IMR-90 (cell line): ENCODE measurements at regions not wholly inside any gene's neighbourhood (a gene's known extent, or its start where the extent isn't known, plus 50 kb on each side); places are given as distances from the start of the nearest gene placed in this dataset.

Experiments used
- ATAC-seq: fragments of 200-7000 bp; cut with Tn5 transposase; 2 replicates; pipeline ENCODE4 v1.9.1; 2020; ENCODE audit warnings: low read depth, mild to moderate bottlenecking, moderate library complexity
- BruUV-seq: library from RNA; stranded (reverse); fragments of 400-500 nt; replicated peaks from 2 replicates; lab custom pipeline; 2021; lab: Mats Ljungman, UMichigan
- CTCF ChIA-PET: fragments of 300-600 bp; formaldehyde crosslinking; extraction: SDS; loops from one replicate; lab custom pipeline; 2021; ENCODE audit warnings: antibody characterized with exemption; lab: Yijun Ruan, JAX
- POLR2A ChIA-PET: fragments of 300-600 bp; sonication (Branson Sonifier 250); formaldehyde crosslinking; loops from one replicate; lab custom pipeline; 2022; ENCODE audit warnings: antibody characterized with exemption; ENCODE audit not compliant: unreplicated experiment; lab: Charles Lee
- DNase-seq: peaks from one replicate; pipeline ENCODE4 v3.0.0; 2013
- H2AFZ ChIP-seq: replicated peaks from 2 replicates; pipeline ENCODE3; 2013; ENCODE audit warnings: low read length, mild to moderate bottlenecking; ENCODE audit not compliant: poor library complexity
- H2AK5ac ChIP-seq: 2 replicates; pipeline ENCODE4 v1.6.1; 2013; ENCODE audit warnings: low read depth, low read length, inconsistent platforms
- H2AK9ac ChIP-seq: replicated peaks from 2 replicates; pipeline ENCODE3; 2013; ENCODE audit warnings: mild to moderate bottlenecking, low read depth, low read length, moderate library complexity; ENCODE audit not compliant: poor library complexity
- H2BK120ac ChIP-seq: 2 replicates; pipeline ENCODE4 v1.6.1; 2013; ENCODE audit warnings: low read depth, low read length, inconsistent platforms
- H2BK15ac ChIP-seq: 3 replicates; pipeline ENCODE4 v1.6.1; 2013; ENCODE audit warnings: low read depth, low read length, inconsistent platforms
- H2BK20ac ChIP-seq: 2 replicates; pipeline ENCODE4 v1.6.1; 2013; ENCODE audit warnings: low read depth, mild to moderate bottlenecking, inconsistent platforms, low read length, moderate library complexity
- H2BK5ac ChIP-seq: 2 replicates; pipeline ENCODE4 v1.6.1; 2013; ENCODE audit warnings: mild to moderate bottlenecking, low read depth, low read length, inconsistent platforms; ENCODE audit not compliant: poor library complexity, severe bottlenecking
- H3K14ac ChIP-seq: replicated peaks from 2 replicates; pipeline ENCODE4 v1.6.1; 2013; ENCODE audit warnings: low read depth, low read length, inconsistent platforms
- H3K18ac ChIP-seq: 2 replicates; pipeline ENCODE4 v1.6.1; 2013; ENCODE audit warnings: low read depth, low read length, control low read depth
- H3K23ac ChIP-seq: 2 replicates; pipeline ENCODE4 v1.6.1; 2013; ENCODE audit warnings: low read depth, low read length, inconsistent platforms
- H3K27ac ChIP-seq: 2 replicates; pipeline ENCODE4 v1.5.1; 2013; ENCODE audit warnings: mild to moderate bottlenecking, control low read depth, low read length; ENCODE audit not compliant: insufficient read depth
- H3K27me3 ChIP-seq: 2 replicates; pipeline ENCODE4 v1.6.1; 2013; ENCODE audit warnings: low read length; ENCODE audit not compliant: control insufficient read depth, insufficient read depth
- H3K36me3 ChIP-seq: 2 replicates; pipeline ENCODE4 v1.6.1; 2013; ENCODE audit warnings: low read length, mixed read lengths; ENCODE audit not compliant: control insufficient read depth, insufficient read depth
- H3K4ac ChIP-seq: 2 replicates; pipeline ENCODE4 v1.6.1; 2013; ENCODE audit warnings: low read depth, low read length, inconsistent platforms
- H3K4me1 ChIP-seq: 2 replicates; pipeline ENCODE4 v1.6.1; 2013; ENCODE audit warnings: low read length, mixed read lengths; ENCODE audit not compliant: control insufficient read depth, insufficient read depth
- H3K4me2 ChIP-seq: 2 replicates; pipeline ENCODE4 v1.6.1; 2013; ENCODE audit warnings: low read depth, mild to moderate bottlenecking, control low read depth, low read length, moderate library complexity
- H3K4me3 ChIP-seq: 2 replicates; pipeline ENCODE4 v1.5.1; 2013; ENCODE audit warnings: low read depth, mild to moderate bottlenecking, control low read depth, low read length, moderate library complexity; ENCODE audit not compliant: insufficient read depth
- H3K56ac ChIP-seq: 2 replicates; pipeline ENCODE4 v1.6.1; 2013; ENCODE audit warnings: low read length, inconsistent platforms; ENCODE audit not compliant: insufficient read depth; ENCODE audit errors: extremely low read depth
- H3K79me1 ChIP-seq, 2 experiments: 2 replicates each; pipeline ENCODE4 v1.6.1; 2013; ENCODE audit warnings: low read length in 2 of 2, inconsistent platforms in 1 of 2, low read depth in 1 of 2
- H3K9ac ChIP-seq: 2 replicates; pipeline ENCODE4 v1.6.1; 2013; ENCODE audit warnings: low read depth, low read length, control low read depth
- H3K9me1 ChIP-seq: 2 replicates; pipeline ENCODE4 v1.6.1; 2013; ENCODE audit warnings: low read length, inconsistent platforms; ENCODE audit not compliant: insufficient read depth
- H3K9me3 ChIP-seq: 2 replicates; pipeline ENCODE4 v1.6.1; 2013; ENCODE audit warnings: low read length; ENCODE audit not compliant: control insufficient read depth, insufficient read depth
- H4K20me1 ChIP-seq: 2 replicates; pipeline ENCODE4 v1.6.1; 2013; ENCODE audit warnings: low read length, inconsistent platforms; ENCODE audit not compliant: insufficient read depth
- H4K5ac ChIP-seq: 2 replicates; pipeline ENCODE4 v1.6.1; 2013; ENCODE audit warnings: mild to moderate bottlenecking, low read depth, low read length, control low read depth
- H4K8ac ChIP-seq, 2 experiments: 2 replicates each; pipeline ENCODE4 v1.6.1; 2013; ENCODE audit warnings: low read depth in 2 of 2, low read length in 2 of 2, control low read depth in 1 of 2, inconsistent platforms in 1 of 2
- H4K91ac ChIP-seq: 2 replicates; pipeline ENCODE4 v1.6.1; 2013; ENCODE audit warnings: low read depth, low read length, inconsistent platforms; ENCODE audit not compliant: insufficient read depth
- WGBS, 2 experiments: methylation state at CpG; one replicate each; pipeline versions ENCODE4 v1.1.5 to v1.1.7; 2013; ENCODE audit warnings: missing lambda C conversion rate in 2 of 2; ENCODE audit not compliant: insufficient read length in 1 of 2; ENCODE audit errors: extremely low coverage in 2 of 2; 5-methylcytosine and 5-hydroxymethylcytosine counted together
- dilution Hi-C: fragments of 300-500 bp; cut with HindIII; formaldehyde crosslinking; loops from one replicate; pipeline ENCODE4 v1.14.3; 2018; ENCODE audit warnings: low sequenced_read_pairs; ENCODE audit not compliant: unreplicated experiment
- in situ Hi-C: fragments of 300-500 bp; cut with MboI; formaldehyde crosslinking; loops from 3 replicates; pipeline ENCODE4 v1.14.3; 2019; ENCODE audit warnings: low sequenced_read_pairs, inconsistent platforms, mixed read lengths
- intact Hi-C: fragments of 100-400 bp; cut with micrococcal nuclease; formaldehyde crosslinking; loops from 2 replicates; pipeline ENCODE4 v1.10.0; 2022
- TF ChIP-seq, protein P1 (sequence below): conservative IDR thresholded peaks from 2 replicates; pipeline ENCODE4 v1.5.1; 2012; ENCODE audit warnings: mild to moderate bottlenecking, low read depth, low read length, improper control_type of control experiment

DNA sequence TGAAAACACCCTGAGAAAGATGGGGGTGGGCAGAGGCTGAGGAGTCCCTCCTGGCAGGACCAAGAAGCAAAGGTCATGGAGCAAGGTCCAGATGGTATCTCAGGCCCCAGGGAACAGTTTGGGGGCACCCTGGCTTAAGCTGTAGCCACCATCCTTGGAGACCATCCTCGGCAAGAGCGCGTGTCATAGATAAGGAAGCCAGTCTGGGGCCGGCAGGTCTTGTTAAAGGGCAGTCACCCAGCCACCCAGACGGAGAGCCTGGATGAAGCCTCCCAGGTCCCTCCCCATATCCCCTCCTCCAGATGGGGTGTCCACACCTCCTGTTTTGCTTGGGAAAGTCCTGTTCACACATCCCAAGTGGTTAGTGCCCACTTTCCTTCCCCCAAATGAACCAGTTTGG, 191.1 kb downstream of the KLF13 start:
- in situ Hi-C loops (no loop called here), intact Hi-C loops (no loop called here), dilution Hi-C loops (no loop called here)
- H2AK5ac ChIP-seq, result no peak overlapping the region
- CTCF ChIA-PET, result no interaction called here
- BruUV-seq, result no TSS peak
- H3K27me3 ChIP-seq, result peaks cover 4% of the 10 kb centered on the region
- H3K27ac ChIP-seq, result no peak overlapping the region
- no peak overlapping the region for H2BK20ac ChIP-seq
- H3K4ac ChIP-seq, result no peak overlapping the region
- no peaks in the 10 kb centered on the region for H3K79me1 ChIP-seq
- H3K14ac ChIP-seq, result no peak overlapping the region
- H3K9me3 ChIP-seq, result no peaks in the 10 kb centered on the region
- H3K9me1 ChIP-seq, result no peaks in the 10 kb centered on the region
- H3K4me3 ChIP-seq, result no peak overlapping the region
- TF ChIP-seq, protein P1, sequence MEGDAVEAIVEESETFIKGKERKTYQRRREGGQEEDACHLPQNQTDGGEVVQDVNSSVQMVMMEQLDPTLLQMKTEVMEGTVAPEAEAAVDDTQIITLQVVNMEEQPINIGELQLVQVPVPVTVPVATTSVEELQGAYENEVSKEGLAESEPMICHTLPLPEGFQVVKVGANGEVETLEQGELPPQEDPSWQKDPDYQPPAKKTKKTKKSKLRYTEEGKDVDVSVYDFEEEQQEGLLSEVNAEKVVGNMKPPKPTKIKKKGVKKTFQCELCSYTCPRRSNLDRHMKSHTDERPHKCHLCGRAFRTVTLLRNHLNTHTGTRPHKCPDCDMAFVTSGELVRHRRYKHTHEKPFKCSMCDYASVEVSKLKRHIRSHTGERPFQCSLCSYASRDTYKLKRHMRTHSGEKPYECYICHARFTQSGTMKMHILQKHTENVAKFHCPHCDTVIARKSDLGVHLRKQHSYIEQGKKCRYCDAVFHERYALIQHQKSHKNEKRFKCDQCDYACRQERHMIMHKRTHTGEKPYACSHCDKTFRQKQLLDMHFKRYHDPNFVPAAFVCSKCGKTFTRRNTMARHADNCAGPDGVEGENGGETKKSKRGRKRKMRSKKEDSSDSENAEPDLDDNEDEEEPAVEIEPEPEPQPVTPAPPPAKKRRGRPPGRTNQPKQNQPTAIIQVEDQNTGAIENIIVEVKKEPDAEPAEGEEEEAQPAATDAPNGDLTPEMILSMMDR, result no peak
- H3K4me1 ChIP-seq, result no peaks in the 10 kb centered on the region
- no peak for ATAC-seq
- no peak overlapping the region for H2BK120ac ChIP-seq
- H2AK9ac ChIP-seq, result no peak overlapping the region
- POLR2A ChIA-PET, result no interaction called here
- no peak overlapping the region for H2AFZ ChIP-seq
- no peak for DNase-seq
- no peak overlapping the region for H4K91ac ChIP-seq
- 89% methylated on average over 3 of the region's 5 CpGs; no CpG with 5 or more reads in 1 of the 2 experiments for WGBS, 2 experiments
- no peak overlapping the region for H3K18ac ChIP-seq
- H3K56ac ChIP-seq, result no peak overlapping the region
- H3K36me3 ChIP-seq, result no peaks in the 10 kb centered on the region
- H4K8ac ChIP-seq, result no peak overlapping the region
- no peak overlapping the region for H3K9ac ChIP-seq
- no peak overlapping the region for H3K23ac ChIP-seq
- H4K20me1 ChIP-seq, result no peaks in the 10 kb centered on the region
- H3K4me2 ChIP-seq, result no peak overlapping the region
- no peak overlapping the region for H4K5ac ChIP-seq
- H2BK5ac ChIP-seq, result no peak overlapping the region
- H2BK15ac ChIP-seq, result no peak overlapping the region
